ENCODE measurements at regions not wholly inside any gene's neighbourhood (a gene's known extent, or its start where the extent isn't known, plus 50 kb on each side); places are given as distances from the start of the nearest gene placed in this dataset.

- TF ChIP-seq SPI1 (IDR thresholded peaks at IDR 0.05; ENCODE audit: borderline replicate concordance, low read depth), result no peak
- no peak for TF ChIP-seq GABPA (IDR thresholded peaks at IDR 0.05; ENCODE audit: low read depth)
- TF ChIP-seq POLR2AphosphoS5 (IDR thresholded peaks at IDR 0.05; ENCODE audit: low read depth), result no peak
- TF ChIP-seq, protein P1, sequence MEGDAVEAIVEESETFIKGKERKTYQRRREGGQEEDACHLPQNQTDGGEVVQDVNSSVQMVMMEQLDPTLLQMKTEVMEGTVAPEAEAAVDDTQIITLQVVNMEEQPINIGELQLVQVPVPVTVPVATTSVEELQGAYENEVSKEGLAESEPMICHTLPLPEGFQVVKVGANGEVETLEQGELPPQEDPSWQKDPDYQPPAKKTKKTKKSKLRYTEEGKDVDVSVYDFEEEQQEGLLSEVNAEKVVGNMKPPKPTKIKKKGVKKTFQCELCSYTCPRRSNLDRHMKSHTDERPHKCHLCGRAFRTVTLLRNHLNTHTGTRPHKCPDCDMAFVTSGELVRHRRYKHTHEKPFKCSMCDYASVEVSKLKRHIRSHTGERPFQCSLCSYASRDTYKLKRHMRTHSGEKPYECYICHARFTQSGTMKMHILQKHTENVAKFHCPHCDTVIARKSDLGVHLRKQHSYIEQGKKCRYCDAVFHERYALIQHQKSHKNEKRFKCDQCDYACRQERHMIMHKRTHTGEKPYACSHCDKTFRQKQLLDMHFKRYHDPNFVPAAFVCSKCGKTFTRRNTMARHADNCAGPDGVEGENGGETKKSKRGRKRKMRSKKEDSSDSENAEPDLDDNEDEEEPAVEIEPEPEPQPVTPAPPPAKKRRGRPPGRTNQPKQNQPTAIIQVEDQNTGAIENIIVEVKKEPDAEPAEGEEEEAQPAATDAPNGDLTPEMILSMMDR (IDR thresholded peaks at IDR 0.05; ENCODE audit: insufficient read depth, low read length), result no peak
- Histone ChIP-seq H3K27ac (replicated peaks) (no peak overlapping the region), H3K27me3 (ENCODE audit: insufficient read depth, poor library complexity, severe bottlenecking) (no peaks in the 10 kb centered on the region), H3K4me3 (replicated peaks; ENCODE audit: insufficient read depth, low read length) (no peak overlapping the region)
- DNase-seq (ENCODE audit: low read depth in 1 of 2, low spot score in 1 of 2), result no peak
Measured at GRCh38 chr12:107144441-107144840, 51.1 kb upstream of the CRY1 start.

GRCh38 chr12:107144990-107145389, 51.6 kb upstream of the CRY1 start:
- TF ChIP-seq GABPA (IDR thresholded peaks at IDR 0.05; ENCODE audit: low read depth), result no peak
- TF ChIP-seq, protein P1 (IDR thresholded peaks at IDR 0.05; ENCODE audit: insufficient read depth, low read length), result no peak
- no peak for TF ChIP-seq REST (IDR thresholded peaks at IDR 0.05; ENCODE audit: insufficient replicate concordance, low read depth)
- TF ChIP-seq POLR2AphosphoS5 (IDR thresholded peaks at IDR 0.05; ENCODE audit: low read depth), result no peak
- TF ChIP-seq SPI1 (IDR thresholded peaks at IDR 0.05; ENCODE audit: borderline replicate concordance, low read depth), result no peak
- H3K27ac ChIP-seq (replicated peaks), result no peak overlapping the region
- DNase-seq (ENCODE audit: low read depth in 1 of 2, low spot score in 1 of 2), result no peak

DNA sequence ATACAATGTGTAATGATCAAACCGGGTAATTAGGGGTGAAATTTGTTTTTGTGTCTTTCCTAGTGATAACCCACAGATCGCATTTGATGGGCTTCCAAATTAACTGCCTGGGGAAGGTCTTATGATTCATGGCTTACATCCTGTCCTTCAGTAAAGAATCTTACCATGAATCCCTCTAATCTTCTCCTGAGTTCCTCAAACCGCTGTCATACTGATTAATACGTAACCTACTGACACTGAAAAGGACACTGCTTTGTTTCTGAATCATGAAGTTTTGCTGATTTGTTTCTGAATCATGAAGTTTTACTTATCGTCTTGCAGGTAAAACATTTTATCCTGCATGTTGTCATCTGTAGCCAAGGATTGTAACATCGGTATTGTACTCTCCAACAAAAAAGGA, 52.0 kb upstream of the CRY1 start:
- no peak overlapping the region for H3K4me3 ChIP-seq (replicated peaks; ENCODE audit: insufficient read depth, low read length)
- H3K27me3 ChIP-seq (ENCODE audit: insufficient read depth, poor library complexity, severe bottlenecking), result no peaks in the 10 kb centered on the region
- TF ChIP-seq POLR2AphosphoS5 (IDR thresholded peaks at IDR 0.05; ENCODE audit: low read depth) (no peak), REST (IDR thresholded peaks at IDR 0.05; ENCODE audit: insufficient replicate concordance, low read depth) (no peak), GABPA (IDR thresholded peaks at IDR 0.05; ENCODE audit: low read depth) (no peak), SPI1 (IDR thresholded peaks at IDR 0.05; ENCODE audit: borderline replicate concordance, low read depth) (no peak)
- TF ChIP-seq, protein P1 (IDR thresholded peaks at IDR 0.05; ENCODE audit: insufficient read depth, low read length), result no peak
- no peak for DNase-seq (ENCODE audit: low read depth in 1 of 2, low spot score in 1 of 2)
- no peak overlapping the region for H3K27ac ChIP-seq (replicated peaks)

More at GRCh38 chr12:107144990-107145389, 51.6 kb upstream of the CRY1 start:
- Histone ChIP-seq H3K4me3 (replicated peaks; ENCODE audit: insufficient read depth, low read length) (no peak overlapping the region), H3K27me3 (ENCODE audit: insufficient read depth, poor library complexity, severe bottlenecking) (no peaks in the 10 kb centered on the region)

GRCh38 chr12:107148107-107148506, 54.8 kb upstream of the CRY1 start:
- TF ChIP-seq REST (IDR thresholded peaks at IDR 0.05; ENCODE audit: insufficient replicate concordance, low read depth) (no peak), SPI1 (IDR thresholded peaks at IDR 0.05; ENCODE audit: borderline replicate concordance, low read depth) (no peak), GABPA (IDR thresholded peaks at IDR 0.05; ENCODE audit: low read depth) (no peak), POLR2AphosphoS5 (IDR thresholded peaks at IDR 0.05; ENCODE audit: low read depth) (no peak)
- TF ChIP-seq, protein P1 (IDR thresholded peaks at IDR 0.05; ENCODE audit: insufficient read depth, low read length), result no peak
- DNase-seq (ENCODE audit: low read depth in 1 of 2, low spot score in 1 of 2), result no peak

More at GRCh38 chr12:107148107-107148506, 54.8 kb upstream of the CRY1 start:
- Histone ChIP-seq H3K27me3 (ENCODE audit: insufficient read depth, poor library complexity, severe bottlenecking) (no peaks in the 10 kb centered on the region), H3K4me3 (replicated peaks; ENCODE audit: insufficient read depth, low read length) (no peak overlapping the region), H3K27ac (replicated peaks) (no peak overlapping the region)

All from HL-60 (cell line).